Osteoblast (primary cell): ENCODE measurements at regions not wholly inside any gene's neighbourhood (a gene's known extent, or its start where the extent isn't known, plus 50 kb on each side); places are given as distances from the start of the nearest gene placed in this dataset.

ENCODE experiments used
- DNase-seq: peaks from one replicate; pipeline ENCODE4 v3.0.0; 2011; ENCODE audit warnings: low spot score, mixed read lengths; ENCODE audit not compliant: insufficient read length; ENCODE audit errors: missing footprints
- H2AFZ ChIP-seq: 2 replicates; pipeline ENCODE4 v1.6.0; 2011; ENCODE audit warnings: mild to moderate bottlenecking, low read length
- H3K27ac ChIP-seq: 2 replicates; pipeline ENCODE4 v1.5.1; 2011; ENCODE audit warnings: mild to moderate bottlenecking, low read depth, low read length, moderate library complexity
- H3K27me3 ChIP-seq: 2 replicates; pipeline ENCODE4 v1.6.0; 2012; ENCODE audit warnings: mild to moderate bottlenecking, control low read depth, inconsistent platforms, low read length, moderate library complexity; ENCODE audit not compliant: insufficient read depth
- H3K36me3 ChIP-seq: 2 replicates; pipeline ENCODE4 v1.5.1; 2011; ENCODE audit warnings: mild to moderate bottlenecking, low read length, control low read depth, moderate library complexity; ENCODE audit not compliant: insufficient read depth
- H3K4me1 ChIP-seq: 2 replicates; pipeline ENCODE4 v1.5.1; 2011; ENCODE audit warnings: mild to moderate bottlenecking, low read length, control low read depth, moderate library complexity; ENCODE audit not compliant: insufficient read depth
- H3K4me2 ChIP-seq: 2 replicates; pipeline ENCODE4 v1.6.0; 2011; ENCODE audit warnings: mild to moderate bottlenecking, low read length; ENCODE audit not compliant: insufficient read depth
- H3K4me3 ChIP-seq: fragments of 200-600 bp; sonication (generic); 3 replicates; pipeline ENCODE4 v1.5.1; 2012; ENCODE audit warnings: mild to moderate bottlenecking, low read length, inconsistent platforms; ENCODE audit not compliant: insufficient read depth
- H3K79me2 ChIP-seq: 2 replicates; pipeline ENCODE4 v1.6.0; 2012; ENCODE audit warnings: mild to moderate bottlenecking, low read length, control low read depth, inconsistent platforms; ENCODE audit not compliant: insufficient read depth
- H3K9me3 ChIP-seq: 2 replicates; pipeline ENCODE4 v1.5.1; 2011; ENCODE audit warnings: low read depth, low read length, control low read depth
- H4K20me1 ChIP-seq: 2 replicates; pipeline ENCODE4 v1.6.0; 2012; ENCODE audit warnings: mild to moderate bottlenecking, low read length, control low read depth; ENCODE audit not compliant: insufficient read depth
- CTCF ChIP-seq: IDR thresholded peaks from 2 replicates; pipeline ENCODE4 v1.5.1; 2011; ENCODE audit warnings: mild to moderate bottlenecking, low read depth, low read length, moderate library complexity; ENCODE audit errors: extremely low read depth

GRCh38 chr13:26460648-26461047, 96.8 kb upstream of the WASF3 start:
- Histone ChIP-seq H3K79me2 (no peaks in the 10 kb centered on the region), H3K9me3 (no peaks in the 10 kb centered on the region), H3K4me1 (peaks cover 3% of the 10 kb centered on the region), H3K4me2 (no peak overlapping the region), H4K20me1 (no peaks in the 10 kb centered on the region), H2AFZ (no peak overlapping the region), H3K4me3 (no peak overlapping the region), H3K27me3 (peaks cover 2% of the 10 kb centered on the region), H3K36me3 (no peaks in the 10 kb centered on the region), H3K27ac (no peak overlapping the region)
- DNase-seq = no peak
- TF ChIP-seq CTCF = no peak

- no peaks in the 10 kb centered on the region for H3K79me2 ChIP-seq
- no peaks in the 10 kb centered on the region for H3K9me3 ChIP-seq
- no peak overlapping the region for H3K4me2 ChIP-seq
- no peak overlapping the region for H2AFZ ChIP-seq
- H3K27me3 ChIP-seq = peaks cover 2% of the 10 kb centered on the region
- no peak for TF ChIP-seq CTCF
- H3K36me3 ChIP-seq = no peaks in the 10 kb centered on the region
- no peak overlapping the region for H3K27ac ChIP-seq
- peaks cover 3% of the 10 kb centered on the region for H3K4me1 ChIP-seq
- no peaks in the 10 kb centered on the region for H4K20me1 ChIP-seq
- no peak overlapping the region for H3K4me3 ChIP-seq
- no peak for DNase-seq
Measured at GRCh38 chr13:26463296-26463695, 94.2 kb upstream of the WASF3 start.

- no peak overlapping the region for H2AFZ ChIP-seq
- H3K79me2 ChIP-seq = no peaks in the 10 kb centered on the region
- no peak overlapping the region for H3K4me3 ChIP-seq
- no peaks in the 10 kb centered on the region for H3K36me3 ChIP-seq
- TF ChIP-seq CTCF = no peak
- H3K27me3 ChIP-seq = peaks cover 2% of the 10 kb centered on the region
- H3K27ac ChIP-seq = no peak overlapping the region
- no peaks in the 10 kb centered on the region for H4K20me1 ChIP-seq
- no peak for DNase-seq
- H3K4me2 ChIP-seq = no peak overlapping the region
- no peaks in the 10 kb centered on the region for H3K9me3 ChIP-seq
- peaks cover 3% of the 10 kb centered on the region for H3K4me1 ChIP-seq
Measured at GRCh38 chr13:26463848-26464247, 93.6 kb upstream of the WASF3 start.

GRCh38 chr13:26465514-26465913, 92.0 kb upstream of the WASF3 start:
- DNase-seq = no peak
- H2AFZ ChIP-seq = no peak overlapping the region

More at GRCh38 chr13:26465514-26465913, 92.0 kb upstream of the WASF3 start:
- no peak overlapping the region for H3K4me2 ChIP-seq
- H3K4me1 ChIP-seq = peaks cover 3% of the 10 kb centered on the region
- no peaks in the 10 kb centered on the region for H3K79me2 ChIP-seq
- H4K20me1 ChIP-seq = no peaks in the 10 kb centered on the region
- TF ChIP-seq CTCF = no peak
- no peak overlapping the region for H3K27ac ChIP-seq
- no peaks in the 10 kb centered on the region for H3K36me3 ChIP-seq
- H3K9me3 ChIP-seq = no peaks in the 10 kb centered on the region
- peaks cover 2% of the 10 kb centered on the region for H3K27me3 ChIP-seq
- no peak overlapping the region for H3K4me3 ChIP-seq
